NOMO-1 treated with dmso at 0.1 percent for 144 hours (cell line): ENCODE measurements at regions not wholly inside any gene's neighbourhood (a gene's known extent, or its start where the extent isn't known, plus 50 kb on each side); places are given as distances from the start of the nearest gene placed in this dataset.
A peak's percentile ranks its signal among the peaks of the same experiment; 100 is the strongest.
"Not testable (repeated sequence)": the region's sequence is repeated elsewhere in the genome, so short reads cannot be mapped to it uniquely, and the experiment has no call there.

Source experiments
- DNase-seq: peaks from one replicate; lab custom pipeline; 2025; ENCODE audit not compliant: unreplicated experiment; lab: John Stamatoyannopoulos, UW

GRCh38 chr12:47378222-47378582, 298.4 kb upstream of the AMIGO2 start:
- DNase-seq = no peak

GRCh38 chr12:47377414-47378221, 297.9 kb upstream of the AMIGO2 start:
- no peak for DNase-seq

GRCh38 chr12:47376927-47377326, 297.2 kb upstream of the AMIGO2 start:
- DNase-seq = no peak

- DNase-seq = no peak
Measured at GRCh38 chr12:47373554-47374150, 293.9 kb upstream of the AMIGO2 start.

- no peak for DNase-seq
Measured at GRCh38 chr12:47370421-47370820, 290.7 kb upstream of the AMIGO2 start.

GRCh38 chr12:47369085-47369484, 289.3 kb upstream of the AMIGO2 start:
- no peak for DNase-seq

- no peak for DNase-seq
Measured at GRCh38 chr12:47367912-47368537, 288.3 kb upstream of the AMIGO2 start.

- DNase-seq = no peak
Measured at GRCh38 chr12:47366579-47366978, 286.8 kb upstream of the AMIGO2 start.

GRCh38 chr12:47366157-47366556, 286.4 kb upstream of the AMIGO2 start:
- DNase-seq = no peak

- not testable (repeated sequence) for DNase-seq
Measured at GRCh38 chr12:47365443-47366076, 285.8 kb upstream of the AMIGO2 start.

- DNase-seq = no peak
Measured at GRCh38 chr12:47364261-47364660, 284.5 kb upstream of the AMIGO2 start.

- DNase-seq = no peak
Measured at GRCh38 chr12:47362126-47362705, 282.5 kb upstream of the AMIGO2 start.

- DNase-seq = peak; percentile 6
Measured at GRCh38 chr12:47361389-47362021, 281.7 kb upstream of the AMIGO2 start.

GRCh38 chr12:47360771-47361388, 281.1 kb upstream of the AMIGO2 start:
- no peak for DNase-seq

GRCh38 chr12:47360093-47360480, 280.3 kb upstream of the AMIGO2 start:
- DNase-seq = no peak

- DNase-seq = no peak
Measured at GRCh38 chr12:47359310-47360092, 279.7 kb upstream of the AMIGO2 start.

GRCh38 chr12:47357006-47357405, 277.2 kb upstream of the AMIGO2 start:
- not testable (repeated sequence) for DNase-seq

- peak; percentile 71 for DNase-seq
Measured at GRCh38 chr12:47356129-47356700, 276.5 kb upstream of the AMIGO2 start.

GRCh38 chr12:47353508-47353907, 273.7 kb upstream of the AMIGO2 start:
- no peak for DNase-seq
